ENCODE measurements at regions not wholly inside any gene's neighbourhood (a gene's known extent, or its start where the extent isn't known, plus 50 kb on each side); places are given as distances from the start of the nearest gene placed in this dataset.

- TF ChIP-seq EZH2 (IDR thresholded peaks at IDR 0.05; ENCODE audit: borderline replicate concordance, insufficient read depth, low read depth, low read length, poor library complexity, severe bottlenecking) (no peak), CTCF (IDR thresholded peaks at IDR 0.05) (no peak)
Measured at GRCh38 chr17:33766721-33767120, 473.6 kb upstream of the ASIC2 start.
